GM18517 (cell line): ENCODE measurements at regions not wholly inside any gene's neighbourhood (a gene's known extent, or its start where the extent isn't known, plus 50 kb on each side); places are given as distances from the start of the nearest gene placed in this dataset.

Experiments used
- ATAC-seq: cut with Tn5 transposase; IDR thresholded peaks from one replicate; pipeline ENCODE4 v1.9.1; 2021; ENCODE audit warnings: mild to moderate bottlenecking, moderate library complexity; ENCODE audit not compliant: unreplicated experiment

- no peak for ATAC-seq
Measured at GRCh38 chr12:69123919-69124638, 115.3 kb upstream of the CPSF6 start.

GRCh38 chr12:69129017-69129416, 110.4 kb upstream of the CPSF6 start:
- no peak for ATAC-seq

GRCh38 chr12:69129564-69129963, 109.8 kb upstream of the CPSF6 start:
- ATAC-seq = no peak

GRCh38 chr12:69130064-69130463, 109.3 kb upstream of the CPSF6 start:
- no peak for ATAC-seq

GRCh38 chr12:69131077-69131476, 108.3 kb upstream of the CPSF6 start:
- no peak for ATAC-seq

- no peak for ATAC-seq
Measured at GRCh38 chr12:69136931-69137613, 102.3 kb upstream of the CPSF6 start.

GRCh38 chr12:69141074-69141473, 98.3 kb upstream of the CPSF6 start:
- ATAC-seq = no peak

- ATAC-seq = no peak
Measured at GRCh38 chr12:69149270-69149669, 90.1 kb upstream of the CPSF6 start.

- no peak for ATAC-seq
Measured at GRCh38 chr12:69150083-69150795, 89.1 kb upstream of the CPSF6 start.

GRCh38 chr12:69150796-69151127, 88.6 kb upstream of the CPSF6 start:
- ATAC-seq = no peak

GRCh38 chr12:69151254-69151764, 88.1 kb upstream of the CPSF6 start:
- ATAC-seq = no peak

- ATAC-seq = peak; percentile 43
Measured at GRCh38 chr12:69154585-69155363, 84.6 kb upstream of the CPSF6 start.

- ATAC-seq = peak; percentile 94
Measured at GRCh38 chr12:69157023-69157655, 82.2 kb upstream of the CPSF6 start.

- peak; percentile 45 for ATAC-seq
Measured at GRCh38 chr12:69161829-69162228, 77.5 kb upstream of the CPSF6 start.

GRCh38 chr12:69163681-69164362, 75.5 kb upstream of the CPSF6 start:
- ATAC-seq = no peak

GRCh38 chr12:69167648-69168165, 71.7 kb upstream of the CPSF6 start:
- ATAC-seq = no peak

GRCh38 chr12:69168363-69168762, 71.0 kb upstream of the CPSF6 start:
- ATAC-seq = no peak

GRCh38 chr12:69168828-69169227, 70.5 kb upstream of the CPSF6 start:
- ATAC-seq = no peak

- no peak for ATAC-seq
Measured at GRCh38 chr12:69170293-69170692, 69.1 kb upstream of the CPSF6 start.

- no peak for ATAC-seq
Measured at GRCh38 chr12:69171881-69172280, 67.5 kb upstream of the CPSF6 start.
